ENCODE measurements at regions not wholly inside any gene's neighbourhood (a gene's known extent, or its start where the extent isn't known, plus 50 kb on each side); places are given as distances from the start of the nearest gene placed in this dataset.

- Histone ChIP-seq H3K4me3 (ENCODE audit: low read length in 2 of 2) (no peak overlapping the region), H3K9me3 (ENCODE audit: control insufficient read depth, low read length) (no peaks in the 10 kb centered on the region), H3K27ac (ENCODE audit: low read depth in 1 of 2, low read length in 2 of 2) (no peak overlapping the region), H3K4me1 (ENCODE audit: control insufficient read depth in 1 of 2, insufficient read depth in 2 of 2, low read length in 2 of 2) (peaks cover 3 to 10% of the 10 kb centered on the region in 2 donors), H3K36me3 (ENCODE audit: control insufficient read depth in 1 of 2, insufficient read depth in 2 of 2, low read length in 1 of 2) (no peaks in the 10 kb centered on the region), H3K27me3 (ENCODE audit: control insufficient read depth in 1 of 2, insufficient read depth in 2 of 2, low read length in 1 of 2) (no peaks in the 10 kb centered on the region)
- ATAC-seq (ENCODE audit: low FRiP score) (no peak), DNase-seq (no peak)
- intact Hi-C loops (cut with DNase I) = no loop called here
- WGBS, 2 donors = 50 to 54% methylated on average over 6 of the region's 6 CpGs
Observed at GRCh38 chr2:226184940-226185615, 614.5 kb downstream of the IRS1 start.

- intact Hi-C loops (cut with DNase I) = no loop called here
- H3K27ac ChIP-seq (ENCODE audit: low read depth in 1 of 2, low read length in 2 of 2) = no peak overlapping the region
- 82 to 87% methylated on average over 2 of the region's 2 CpGs for WGBS, 2 donors
Observed at GRCh38 chr2:226184540-226184939, 615.1 kb downstream of the IRS1 start.

GRCh38 chr2:226183550-226183949, 616.1 kb downstream of the IRS1 start:
- intact Hi-C loops (cut with DNase I) = no loop called here
- Histone ChIP-seq H3K27me3 (ENCODE audit: control insufficient read depth in 1 of 2, insufficient read depth in 2 of 2, low read length in 1 of 2) (no peaks in the 10 kb centered on the region), H3K36me3 (ENCODE audit: control insufficient read depth in 1 of 2, insufficient read depth in 2 of 2, low read length in 1 of 2) (no peaks in the 10 kb centered on the region), H3K4me1 (ENCODE audit: control insufficient read depth in 1 of 2, insufficient read depth in 2 of 2, low read length in 2 of 2) (peaks cover 3 to 10% of the 10 kb centered on the region in 2 donors), H3K9me3 (ENCODE audit: control insufficient read depth, low read length) (peaks cover 4% of the 10 kb centered on the region), H3K27ac (ENCODE audit: low read depth in 1 of 2, low read length in 2 of 2) (no peak overlapping the region), H3K4me3 (ENCODE audit: low read length in 2 of 2) (no peak overlapping the region)
- no peak for ATAC-seq (ENCODE audit: low FRiP score)
- WGBS, 2 donors = 77 to 86% methylated on average over 3 of the region's 3 CpGs
- no peak for DNase-seq

More at GRCh38 chr2:226184540-226184939, 615.1 kb downstream of the IRS1 start:
- H3K27me3 ChIP-seq (ENCODE audit: control insufficient read depth in 1 of 2, insufficient read depth in 2 of 2, low read length in 1 of 2) = no peaks in the 10 kb centered on the region
- no peaks in the 10 kb centered on the region for H3K36me3 ChIP-seq (ENCODE audit: control insufficient read depth in 1 of 2, insufficient read depth in 2 of 2, low read length in 1 of 2)
- peaks cover 3 to 10% of the 10 kb centered on the region in 2 donors for H3K4me1 ChIP-seq (ENCODE audit: control insufficient read depth in 1 of 2, insufficient read depth in 2 of 2, low read length in 2 of 2)
- no peak overlapping the region for H3K4me3 ChIP-seq (ENCODE audit: low read length in 2 of 2)
- DNase-seq (no peak), ATAC-seq (ENCODE audit: low FRiP score) (no peak)
- no peaks in the 10 kb centered on the region for H3K9me3 ChIP-seq (ENCODE audit: control insufficient read depth, low read length)

GRCh38 chr2:226183033-226183432, 616.6 kb downstream of the IRS1 start:
- intact Hi-C loops (cut with DNase I) = no loop called here
- WGBS, 2 donors = 83 to 85% methylated on average over 2 of the region's 2 CpGs
- Histone ChIP-seq H3K27ac (ENCODE audit: low read depth in 1 of 2, low read length in 2 of 2) (no peak overlapping the region), H3K9me3 (ENCODE audit: control insufficient read depth, low read length) (peaks cover 4% of the 10 kb centered on the region), H3K27me3 (ENCODE audit: control insufficient read depth in 1 of 2, insufficient read depth in 2 of 2, low read length in 1 of 2) (no peaks in the 10 kb centered on the region), H3K36me3 (ENCODE audit: control insufficient read depth in 1 of 2, insufficient read depth in 2 of 2, low read length in 1 of 2) (no peaks in the 10 kb centered on the region), H3K4me1 (ENCODE audit: control insufficient read depth in 1 of 2, insufficient read depth in 2 of 2, low read length in 2 of 2) (peaks cover 3 to 10% of the 10 kb centered on the region in 2 donors), H3K4me3 (ENCODE audit: low read length in 2 of 2) (no peak overlapping the region)
- DNase-seq = no peak
- ATAC-seq (ENCODE audit: low FRiP score) = no peak

- intact Hi-C loops (cut with DNase I) = no loop called here
- Histone ChIP-seq H3K27me3 (ENCODE audit: control insufficient read depth in 1 of 2, insufficient read depth in 2 of 2, low read length in 1 of 2) (no peaks in the 10 kb centered on the region), H3K4me1 (ENCODE audit: control insufficient read depth in 1 of 2, insufficient read depth in 2 of 2, low read length in 2 of 2) (peaks cover 3 to 10% of the 10 kb centered on the region in 2 donors), H3K36me3 (ENCODE audit: control insufficient read depth in 1 of 2, insufficient read depth in 2 of 2, low read length in 1 of 2) (no peaks in the 10 kb centered on the region), H3K4me3 (ENCODE audit: low read length in 2 of 2) (no peak overlapping the region), H3K27ac (ENCODE audit: low read depth in 1 of 2, low read length in 2 of 2) (no peak overlapping the region), H3K9me3 (ENCODE audit: control insufficient read depth, low read length) (peaks cover 4% of the 10 kb centered on the region)
- DNase-seq = no peak
- no peak for ATAC-seq (ENCODE audit: low FRiP score)
Observed at GRCh38 chr2:226181909-226182308, 617.7 kb downstream of the IRS1 start.

DNA sequence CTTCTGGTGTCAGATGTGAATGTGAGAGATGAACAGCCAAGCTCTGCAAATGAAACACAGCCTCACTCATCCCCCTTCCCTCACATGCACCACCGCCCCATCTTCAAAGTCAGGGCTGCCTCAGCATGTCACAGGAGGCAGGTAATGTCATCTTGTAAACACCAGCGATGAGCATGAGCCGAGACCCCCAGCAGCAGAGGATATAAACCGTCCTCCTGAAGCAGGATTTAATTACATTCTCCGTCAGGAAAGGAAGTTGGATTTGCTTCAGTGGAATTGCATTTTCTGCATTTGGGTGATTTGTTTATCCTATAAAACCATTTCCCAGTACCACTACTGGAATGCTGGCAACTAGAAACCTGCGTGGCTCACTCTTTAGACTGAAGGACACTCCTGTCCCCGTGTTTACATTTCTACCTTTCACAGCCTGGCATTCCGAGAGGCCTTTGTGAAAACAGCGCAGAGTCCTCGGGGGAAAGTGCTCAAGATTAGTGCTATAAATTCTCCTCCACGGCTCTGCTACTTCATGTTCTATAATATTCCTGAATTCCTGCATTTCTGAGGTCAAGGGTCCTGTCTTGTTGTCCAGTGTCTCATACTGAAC, 619.2 kb downstream of the IRS1 start:
- Histone ChIP-seq H3K27me3 (ENCODE audit: control insufficient read depth in 1 of 2, insufficient read depth in 2 of 2, low read length in 1 of 2) (no peaks in the 10 kb centered on the region), H3K4me3 (ENCODE audit: low read length in 2 of 2) (no peak overlapping the region), H3K36me3 (ENCODE audit: control insufficient read depth in 1 of 2, insufficient read depth in 2 of 2, low read length in 1 of 2) (no peaks in the 10 kb centered on the region), H3K27ac (ENCODE audit: low read depth in 1 of 2, low read length in 2 of 2) (no peak overlapping the region), H3K4me1 (ENCODE audit: control insufficient read depth in 1 of 2, insufficient read depth in 2 of 2, low read length in 2 of 2) (peaks cover 0 to 6% of the 10 kb centered on the region in 2 donors), H3K9me3 (ENCODE audit: control insufficient read depth, low read length) (peaks cover 4% of the 10 kb centered on the region)
- WGBS, 2 donors = 46 to 60% methylated on average over 11 of the region's 11 CpGs
- ATAC-seq (ENCODE audit: low FRiP score) (no peak), DNase-seq (no peak)
- intact Hi-C loops (cut with DNase I) = no loop called here

- no peak overlapping the region for H3K4me3 ChIP-seq (ENCODE audit: low read length in 2 of 2)
- intact Hi-C loops (cut with DNase I) = no loop called here
- WGBS, 2 donors = 97 to 100% methylated on average over 1 of the region's 1 CpG
Observed at GRCh38 chr2:226179010-226179409, 620.6 kb downstream of the IRS1 start.

DNA sequence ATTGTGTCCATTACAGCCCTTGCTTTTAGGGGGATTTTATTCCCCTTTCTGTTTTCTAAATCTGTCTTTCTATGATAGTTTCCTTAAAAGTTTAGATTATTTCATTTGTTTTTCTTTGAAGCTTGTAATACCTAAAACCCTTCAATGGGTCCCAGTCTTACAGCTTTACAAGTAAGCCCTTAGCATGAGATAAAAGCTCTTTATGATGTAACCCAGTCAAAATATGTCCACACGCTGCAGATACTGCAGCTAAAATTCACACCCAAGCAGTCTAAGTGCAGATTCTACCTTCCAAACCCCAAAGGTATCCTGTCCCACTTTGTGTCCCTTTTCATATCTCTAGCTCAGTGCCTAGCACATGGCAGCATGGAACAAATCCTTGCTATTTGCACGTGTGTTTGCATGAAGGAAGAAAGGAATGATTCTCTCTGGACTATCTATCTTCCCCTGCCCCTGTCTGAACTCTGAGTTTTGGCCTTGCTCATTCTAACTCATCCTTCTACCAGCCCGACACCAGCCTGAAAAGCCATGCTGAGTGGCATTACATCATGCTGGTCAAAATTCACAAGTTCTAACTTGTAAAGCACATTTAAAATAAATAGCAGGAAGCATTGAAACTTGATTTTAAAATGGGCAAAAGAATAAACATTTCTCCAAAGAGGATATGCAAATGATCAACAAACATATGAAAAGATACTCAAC, 623.2 kb downstream of the IRS1 start:
- no peak overlapping the region for H3K27ac ChIP-seq (ENCODE audit: low read depth in 1 of 2, low read length in 2 of 2)
- WGBS, 2 donors = 56 to 67% methylated on average over 3 of the region's 3 CpGs
- no peaks in the 10 kb centered on the region for H3K4me1 ChIP-seq (ENCODE audit: control insufficient read depth in 1 of 2, insufficient read depth in 2 of 2, low read length in 2 of 2)
- H3K4me3 ChIP-seq (ENCODE audit: low read length in 2 of 2) = no peak overlapping the region
- intact Hi-C loops (cut with DNase I) = no loop called here
- no peaks in the 10 kb centered on the region for H3K27me3 ChIP-seq (ENCODE audit: control insufficient read depth in 1 of 2, insufficient read depth in 2 of 2, low read length in 1 of 2)
- peaks cover 4% of the 10 kb centered on the region for H3K9me3 ChIP-seq (ENCODE audit: control insufficient read depth, low read length)
- no peak for ATAC-seq (ENCODE audit: low FRiP score)
- DNase-seq = no peak
- H3K36me3 ChIP-seq (ENCODE audit: control insufficient read depth in 1 of 2, insufficient read depth in 2 of 2, low read length in 1 of 2) = no peaks in the 10 kb centered on the region

More at GRCh38 chr2:226179010-226179409, 620.6 kb downstream of the IRS1 start:
- H3K4me1 ChIP-seq (ENCODE audit: control insufficient read depth in 1 of 2, insufficient read depth in 2 of 2, low read length in 2 of 2) = no peaks in the 10 kb centered on the region
- H3K27ac ChIP-seq (ENCODE audit: low read depth in 1 of 2, low read length in 2 of 2) = no peak overlapping the region
- H3K36me3 ChIP-seq (ENCODE audit: control insufficient read depth in 1 of 2, insufficient read depth in 2 of 2, low read length in 1 of 2) = no peaks in the 10 kb centered on the region
- ATAC-seq (ENCODE audit: low FRiP score) (no peak), DNase-seq (no peak)
- H3K9me3 ChIP-seq (ENCODE audit: control insufficient read depth, low read length) = peaks cover 4% of the 10 kb centered on the region
- H3K27me3 ChIP-seq (ENCODE audit: control insufficient read depth in 1 of 2, insufficient read depth in 2 of 2, low read length in 1 of 2) = no peaks in the 10 kb centered on the region

DNA sequence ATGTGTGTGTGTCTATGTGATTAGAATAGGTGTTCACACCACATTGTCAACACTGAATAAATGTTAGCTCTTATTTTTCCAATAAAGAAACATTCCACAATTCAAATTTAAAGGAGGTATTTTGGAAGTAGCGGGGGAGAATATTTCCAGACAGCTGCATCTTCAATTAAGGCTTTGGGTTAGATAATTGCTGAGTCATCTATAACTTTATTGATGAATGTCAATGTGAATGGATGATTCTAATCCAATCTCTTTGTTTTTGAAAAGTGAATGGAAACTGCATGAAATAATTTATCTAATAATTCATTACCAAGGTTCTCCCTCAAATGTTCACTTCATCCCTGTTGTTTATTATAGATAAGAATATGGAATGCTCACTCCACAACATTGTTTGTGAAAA, 625.2 kb downstream of the IRS1 start:
- peaks cover 0 to 3% of the 10 kb centered on the region in 2 donors for H3K27me3 ChIP-seq (ENCODE audit: control insufficient read depth in 1 of 2, insufficient read depth in 2 of 2, low read length in 1 of 2)
- intact Hi-C loops (cut with DNase I) = no loop called here
- no peak for ATAC-seq (ENCODE audit: low FRiP score)
- no peak overlapping the region for H3K4me3 ChIP-seq (ENCODE audit: low read length in 2 of 2)
- H3K9me3 ChIP-seq (ENCODE audit: control insufficient read depth, low read length) = peaks cover 4% of the 10 kb centered on the region
- H3K4me1 ChIP-seq (ENCODE audit: control insufficient read depth in 1 of 2, insufficient read depth in 2 of 2, low read length in 2 of 2) = no peaks in the 10 kb centered on the region
- DNase-seq = no peak
- H3K27ac ChIP-seq (ENCODE audit: low read depth in 1 of 2, low read length in 2 of 2) = no peak overlapping the region
- 97 to 100% methylated on average over 1 of the region's 1 CpG for WGBS, 2 donors
- no peaks in the 10 kb centered on the region for H3K36me3 ChIP-seq (ENCODE audit: control insufficient read depth in 1 of 2, insufficient read depth in 2 of 2, low read length in 1 of 2)
